Muscle layer of colon (tissue), 2 donors: ENCODE measurements at regions not wholly inside any gene's neighbourhood (a gene's known extent, or its start where the extent isn't known, plus 50 kb on each side); places are given as distances from the start of the nearest gene placed in this dataset.

Experiments
- H3K27ac ChIP-seq: one replicate; pipeline ENCODE4 v1.7.0; 2013; ENCODE audit warnings: low read depth, mild to moderate bottlenecking, low read length, moderate library complexity
- H3K27me3 ChIP-seq, 2 donors: one replicate each; pipeline ENCODE4 v1.7.0; 2013; ENCODE audit warnings: low read length in 2 of 2, mild to moderate bottlenecking in 2 of 2; ENCODE audit not compliant: insufficient read depth in 2 of 2, control insufficient read depth in 1 of 2
- H3K36me3 ChIP-seq: one replicate; pipeline ENCODE4 v1.7.0; 2013; ENCODE audit warnings: mild to moderate bottlenecking, low read length; ENCODE audit not compliant: insufficient read depth
- H3K4me1 ChIP-seq: one replicate; pipeline ENCODE4 v1.7.0; 2013; ENCODE audit warnings: mild to moderate bottlenecking, low read length; ENCODE audit not compliant: insufficient read depth
- H3K4me3 ChIP-seq, 2 donors: one replicate each; pipeline ENCODE4 v1.7.0; 2013; ENCODE audit warnings: low read length in 2 of 2, low read depth in 1 of 2, mild to moderate bottlenecking in 1 of 2, moderate library complexity in 1 of 2
- H3K9ac ChIP-seq: one replicate; pipeline ENCODE4 v1.7.0; 2013; ENCODE audit warnings: low read length
- H3K9me3 ChIP-seq: one replicate; pipeline ENCODE4 v1.7.0; 2013; ENCODE audit warnings: mild to moderate bottlenecking, low read length
- donor health status: abdominal sarcoma.
- donor health status: Adenocarcinoma of cecum.

DNA sequence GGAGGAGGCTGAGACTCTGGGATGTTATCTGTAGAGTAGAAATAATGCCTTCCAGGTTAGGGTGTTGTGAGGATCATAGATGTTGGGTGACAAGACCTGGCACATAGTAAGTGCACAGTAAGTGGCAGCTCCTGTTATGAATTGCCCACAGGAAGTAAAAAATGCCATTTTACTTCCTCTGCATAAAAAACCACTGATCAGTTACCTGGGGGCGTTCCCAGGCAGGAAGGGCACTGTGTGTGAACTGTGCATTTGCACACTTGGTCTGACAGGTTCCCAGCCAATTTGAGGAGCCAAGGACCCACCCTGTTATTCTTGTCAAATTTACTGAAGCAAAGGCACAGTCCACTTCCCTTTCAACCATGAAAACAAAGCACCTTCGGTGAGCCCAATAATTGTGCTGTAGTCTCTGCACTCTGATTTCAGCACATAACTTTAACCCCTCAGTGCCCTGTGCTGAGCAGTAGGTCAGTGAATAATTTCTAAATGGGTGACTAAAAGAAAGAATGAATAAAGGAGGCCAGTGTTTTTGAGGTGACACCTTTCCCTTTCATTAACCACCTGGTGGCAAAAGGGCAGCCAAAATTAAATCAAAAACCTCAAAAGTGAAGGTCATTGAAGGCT lies 85.8 kb upstream of the ARHGEF3 start:
- no peak overlapping the region for H3K9ac ChIP-seq
- peaks cover 12% of the 10 kb centered on the region for H3K4me1 ChIP-seq
- no peaks in the 10 kb centered on the region for H3K36me3 ChIP-seq
- H3K27ac ChIP-seq, result no peak overlapping the region
- H3K27me3 ChIP-seq, result no peaks in the 10 kb centered on the region
- H3K9me3 ChIP-seq, result no peaks in the 10 kb centered on the region
- no peak overlapping the region for H3K4me3 ChIP-seq

DNA sequence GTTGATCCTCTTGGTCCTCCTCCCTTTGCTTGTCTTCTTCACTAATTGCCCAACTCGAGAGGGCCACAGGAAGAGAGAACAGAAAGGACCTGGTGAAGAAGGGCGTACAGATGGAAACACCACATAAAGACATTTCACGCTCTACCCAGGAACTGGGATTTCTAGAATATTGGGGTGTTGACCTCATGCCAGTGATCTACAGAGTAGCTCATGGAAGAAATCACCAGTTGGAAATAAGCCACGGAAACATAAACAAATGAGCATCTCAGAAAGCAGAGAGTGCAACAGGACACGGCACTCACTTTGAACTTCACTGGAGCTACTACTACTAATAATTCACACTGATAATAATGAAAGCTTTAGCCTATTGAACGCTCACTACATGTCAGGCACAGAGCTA lies 84.6 kb upstream of the ARHGEF3 start:
- H3K9ac ChIP-seq, result no peak overlapping the region
- no peak overlapping the region for H3K27ac ChIP-seq
- H3K4me3 ChIP-seq, result no peak overlapping the region
- peaks cover 12% of the 10 kb centered on the region for H3K4me1 ChIP-seq
- no peaks in the 10 kb centered on the region for H3K36me3 ChIP-seq
- H3K9me3 ChIP-seq, result no peaks in the 10 kb centered on the region
- no peaks in the 10 kb centered on the region for H3K27me3 ChIP-seq

DNA sequence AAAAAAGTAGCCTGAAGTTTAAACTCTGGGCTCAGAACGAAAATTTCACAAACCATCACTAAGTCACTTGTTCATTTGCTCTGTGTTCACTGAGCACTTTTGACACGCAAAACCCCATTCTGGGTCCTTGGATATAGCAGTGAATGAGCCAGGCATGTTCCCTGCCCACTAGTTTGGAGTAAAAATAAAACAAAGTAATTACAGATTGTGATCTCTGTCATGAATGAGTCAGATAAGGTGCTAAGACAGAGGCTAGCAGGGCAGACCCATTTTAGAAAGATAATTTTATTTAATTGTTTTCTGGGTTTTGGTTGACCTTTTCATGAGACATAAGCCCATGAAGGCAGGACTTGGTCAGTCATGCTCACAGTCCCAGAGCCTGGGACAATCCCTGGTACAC lies 84.1 kb upstream of the ARHGEF3 start:
- peaks cover 12% of the 10 kb centered on the region for H3K4me1 ChIP-seq
- H3K36me3 ChIP-seq, result no peaks in the 10 kb centered on the region
- H3K4me3 ChIP-seq, result no peak overlapping the region
- H3K9ac ChIP-seq, result no peak overlapping the region
- no peak overlapping the region for H3K27ac ChIP-seq
- H3K9me3 ChIP-seq, result no peaks in the 10 kb centered on the region
- H3K27me3 ChIP-seq, result no peaks in the 10 kb centered on the region

DNA sequence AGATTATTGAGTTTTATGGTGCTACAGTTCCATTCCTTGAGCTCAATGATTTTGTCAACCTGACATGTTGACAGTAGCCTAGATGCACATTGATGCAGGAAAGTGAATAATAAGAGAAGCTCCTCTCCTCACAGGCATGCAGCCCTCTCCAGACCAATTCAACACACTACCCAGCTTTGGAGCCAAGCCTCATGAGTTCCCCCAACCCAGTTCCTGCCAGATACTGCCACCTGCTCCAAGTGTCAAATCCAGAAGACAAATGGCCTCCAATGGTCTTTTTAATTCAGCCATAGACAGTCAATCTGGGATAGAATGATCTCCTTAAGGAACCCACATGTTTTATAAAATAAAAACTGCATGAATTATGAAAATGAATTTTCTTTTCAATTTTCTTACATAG lies 83.7 kb upstream of the ARHGEF3 start:
- H3K9ac ChIP-seq, result no peak overlapping the region
- H3K36me3 ChIP-seq, result no peaks in the 10 kb centered on the region
- no peak overlapping the region for H3K4me3 ChIP-seq
- H3K27me3 ChIP-seq, result no peaks in the 10 kb centered on the region
- no peak overlapping the region for H3K27ac ChIP-seq
- no peaks in the 10 kb centered on the region for H3K9me3 ChIP-seq
- peaks cover 12% of the 10 kb centered on the region for H3K4me1 ChIP-seq

DNA sequence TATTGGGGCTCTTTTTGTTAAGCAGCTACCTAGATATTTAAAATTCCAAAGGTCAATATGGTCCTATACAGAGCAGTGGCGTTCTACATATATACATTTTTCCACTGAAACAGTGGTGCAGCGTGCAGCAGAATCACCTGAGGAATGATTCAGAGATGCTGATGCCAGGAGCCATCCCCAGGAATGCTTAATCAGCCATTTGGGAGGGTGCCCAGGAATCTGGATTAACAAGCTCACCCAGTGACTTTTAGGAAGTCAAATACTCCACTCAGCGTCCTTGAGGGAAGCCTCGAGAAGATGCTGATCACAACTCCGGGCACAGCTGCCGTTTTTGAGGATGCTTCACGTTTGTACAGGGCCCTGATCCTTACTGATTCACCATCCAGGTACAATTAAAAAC lies 82.6 kb upstream of the ARHGEF3 start:
- Histone ChIP-seq H3K9me3 (no peaks in the 10 kb centered on the region), H3K27me3 (no peaks in the 10 kb centered on the region), H3K4me3 (no peak overlapping the region), H3K9ac (no peak overlapping the region), H3K27ac (no peak overlapping the region), H3K4me1 (peaks cover 12% of the 10 kb centered on the region), H3K36me3 (no peaks in the 10 kb centered on the region)

DNA sequence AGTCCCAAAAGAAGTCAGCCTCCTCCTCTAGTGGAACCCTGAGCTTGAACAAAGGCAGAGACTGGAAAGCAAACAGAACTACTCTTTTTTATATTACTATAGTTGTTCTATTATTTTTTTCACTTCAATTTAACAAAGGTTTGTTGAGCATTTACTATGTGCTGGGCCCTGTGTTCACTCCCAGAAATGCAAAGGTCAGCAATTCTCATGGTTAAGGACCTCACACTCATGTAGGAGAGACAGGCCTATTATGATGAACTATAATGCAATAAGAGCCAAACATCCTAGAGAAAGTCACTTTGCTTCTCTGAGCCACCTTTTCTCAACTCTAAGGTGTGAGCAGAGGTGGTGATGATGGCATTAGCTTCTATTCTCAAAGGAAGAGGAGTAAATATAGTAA lies 82.1 kb upstream of the ARHGEF3 start:
- Histone ChIP-seq H3K27ac (no peak overlapping the region), H3K27me3 (no peaks in the 10 kb centered on the region), H3K4me1 (peaks cover 12% of the 10 kb centered on the region), H3K9ac (no peak overlapping the region), H3K4me3 (no peak overlapping the region), H3K36me3 (no peaks in the 10 kb centered on the region), H3K9me3 (no peaks in the 10 kb centered on the region)

DNA sequence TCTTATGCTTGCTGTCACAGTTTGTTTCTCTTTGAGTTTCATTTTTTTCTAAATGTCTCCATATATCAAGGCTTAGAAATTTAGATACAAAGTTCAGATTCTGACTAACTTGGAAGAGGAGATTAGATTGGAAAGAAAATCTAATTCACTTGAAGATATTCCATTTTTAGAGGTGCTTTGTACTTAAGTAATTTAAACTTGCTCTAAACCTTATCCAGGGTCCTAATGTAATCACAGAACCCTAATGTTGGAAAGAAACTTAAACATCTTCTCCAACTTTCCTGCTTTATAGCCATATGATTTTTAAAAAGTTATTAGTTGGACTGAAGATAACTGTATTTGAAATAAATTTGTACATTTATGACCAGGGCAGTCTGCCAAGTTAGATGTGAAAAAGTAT lies 81.1 kb upstream of the ARHGEF3 start:
- H3K36me3 ChIP-seq, result no peaks in the 10 kb centered on the region

DNA sequence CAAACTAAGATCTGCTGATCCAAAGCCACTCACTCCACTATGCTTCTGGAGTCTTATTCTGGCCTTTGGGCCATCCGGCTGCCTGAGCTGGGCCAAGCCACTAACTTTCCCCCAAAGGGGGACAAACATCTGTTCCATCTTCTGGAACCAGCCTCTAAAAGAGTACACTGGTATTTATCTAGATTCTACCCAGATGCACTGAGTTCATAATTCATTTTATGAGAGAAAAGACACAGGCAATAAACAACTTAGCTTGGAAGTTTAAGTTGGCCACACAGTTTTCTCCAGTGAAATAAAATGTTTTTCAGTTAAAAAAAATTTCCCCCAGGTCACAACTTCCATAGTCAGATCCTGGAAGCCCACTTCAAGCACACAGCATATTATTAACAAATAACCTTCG lies 80.1 kb upstream of the ARHGEF3 start:
- Histone ChIP-seq H3K4me1 (peaks cover 13% of the 10 kb centered on the region), H3K4me3 (no peak overlapping the region), H3K9ac (no peak overlapping the region), H3K27ac (no peak overlapping the region), H3K27me3 (no peaks in the 10 kb centered on the region), H3K9me3 (no peaks in the 10 kb centered on the region), H3K36me3 (no peaks in the 10 kb centered on the region)

More for the DNA sequence above, 81.1 kb upstream of the ARHGEF3 start:
- Histone ChIP-seq H3K27ac (no peak overlapping the region), H3K4me1 (peaks cover 18% of the 10 kb centered on the region), H3K27me3 (no peaks in the 10 kb centered on the region), H3K9me3 (no peaks in the 10 kb centered on the region), H3K4me3 (no peak overlapping the region), H3K9ac (no peak overlapping the region)

DNA sequence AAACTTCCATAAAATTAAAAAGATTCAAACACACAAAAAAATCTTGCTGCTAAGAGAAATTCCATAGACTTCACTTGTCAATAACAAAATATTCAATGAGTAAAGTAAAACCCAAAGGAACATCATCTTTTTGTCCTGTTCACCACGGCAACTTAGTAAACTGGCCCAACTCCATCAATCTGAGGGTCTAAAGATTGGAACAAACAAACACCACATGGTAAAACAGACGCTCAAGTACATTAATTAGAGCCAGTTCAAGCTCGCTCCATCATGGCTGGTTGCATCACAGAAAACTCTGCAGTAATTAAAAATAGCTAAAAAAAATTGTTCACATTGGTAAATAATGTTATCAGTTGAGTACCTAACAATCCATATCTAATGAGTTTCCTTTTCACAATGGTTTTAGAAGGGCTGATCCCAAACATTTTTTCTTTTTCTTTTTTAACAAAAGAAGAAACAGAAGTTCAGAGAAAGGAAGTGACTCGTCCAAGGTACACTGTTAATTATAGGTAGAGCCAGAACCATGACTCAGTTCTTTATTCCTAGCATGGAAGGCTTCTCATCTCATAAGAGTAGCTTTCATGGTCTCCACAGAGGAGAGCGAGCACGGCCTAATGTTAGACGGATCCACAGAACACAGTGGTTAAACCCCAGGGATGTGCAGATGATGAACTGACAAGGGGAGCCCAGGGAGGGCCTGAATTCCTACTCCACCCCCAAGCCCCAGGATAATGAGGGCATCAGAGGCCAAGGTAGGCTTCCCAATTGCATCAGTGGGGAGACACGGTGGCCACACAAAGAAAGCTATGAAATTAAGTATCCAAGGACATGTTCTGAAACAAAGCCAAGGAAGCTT lies 79.2 kb upstream of the ARHGEF3 start:
- no peak overlapping the region for H3K4me3 ChIP-seq
- no peak overlapping the region for H3K27ac ChIP-seq

DNA sequence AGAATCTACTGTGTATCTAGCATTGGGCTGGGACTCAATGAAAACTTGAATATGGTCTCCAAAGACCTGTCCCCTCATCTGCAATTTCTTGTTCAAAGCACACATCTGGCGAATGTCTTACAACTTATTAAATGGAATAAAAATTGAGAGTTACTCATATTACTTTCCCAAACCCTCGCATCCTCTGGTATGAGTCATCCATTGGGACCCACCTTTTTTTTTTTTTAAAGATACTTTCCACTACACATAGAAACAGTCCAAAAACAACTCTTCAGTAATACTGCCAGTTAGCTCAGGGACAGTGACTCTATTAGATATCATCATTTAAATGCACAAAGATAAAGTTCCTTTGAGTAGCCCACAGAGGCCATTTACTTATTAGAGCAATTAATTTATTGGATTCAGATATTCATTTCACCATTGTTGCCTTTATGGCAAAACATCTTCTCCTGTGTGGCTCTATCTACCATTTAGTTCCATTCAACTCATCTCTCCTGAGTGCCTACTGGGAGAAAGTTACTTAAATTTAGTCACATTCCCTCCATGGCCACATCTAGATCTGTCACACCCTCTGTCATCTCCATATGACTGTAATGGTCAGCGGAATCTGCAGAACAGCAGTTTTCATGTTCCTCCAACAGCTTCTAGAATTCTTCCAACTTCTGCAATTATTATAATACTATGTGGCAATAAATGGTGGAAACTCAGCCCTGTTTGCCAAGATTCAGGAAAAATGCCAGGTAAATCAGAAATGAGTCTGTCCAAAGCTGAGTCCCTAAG lies 77.9 kb upstream of the ARHGEF3 start:
- Histone ChIP-seq H3K4me3 (no peak overlapping the region), H3K27ac (no peak overlapping the region), H3K9me3 (no peaks in the 10 kb centered on the region), H3K27me3 (no peaks in the 10 kb centered on the region), H3K4me1 (peaks cover 16% of the 10 kb centered on the region), H3K9ac (no peak overlapping the region), H3K36me3 (no peaks in the 10 kb centered on the region)

More for the DNA sequence above, 79.2 kb upstream of the ARHGEF3 start:
- Histone ChIP-seq H3K36me3 (no peaks in the 10 kb centered on the region), H3K9me3 (no peaks in the 10 kb centered on the region), H3K27me3 (no peaks in the 10 kb centered on the region), H3K4me1 (peaks cover 14% of the 10 kb centered on the region), H3K9ac (no peak overlapping the region)

DNA sequence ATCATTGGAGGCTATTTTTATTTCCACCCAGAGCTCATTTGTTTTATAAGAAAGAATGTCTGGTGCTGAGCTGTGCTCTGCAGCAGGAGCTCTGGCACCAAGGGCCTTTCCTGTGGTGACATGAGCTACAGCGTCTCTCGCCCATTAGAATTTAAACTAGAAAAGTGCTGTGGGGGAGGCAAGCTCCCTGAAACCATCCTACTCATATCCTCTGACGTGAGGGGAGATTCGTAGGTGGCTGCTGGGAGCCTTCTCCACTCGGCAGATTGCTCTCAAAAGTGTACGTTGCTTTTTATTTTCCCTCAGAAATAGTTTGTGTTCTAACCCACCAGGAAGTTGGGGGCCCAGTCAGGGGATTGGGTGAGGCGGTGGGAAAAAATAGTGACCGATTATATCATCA lies 76.3 kb upstream of the ARHGEF3 start:
- H3K9me3 ChIP-seq, result no peaks in the 10 kb centered on the region
- no peak overlapping the region for H3K9ac ChIP-seq
- H3K4me1 ChIP-seq, result peaks cover 26% of the 10 kb centered on the region
- H3K4me3 ChIP-seq, result no peak overlapping the region
- H3K27ac ChIP-seq, result no peak overlapping the region
- H3K36me3 ChIP-seq, result no peaks in the 10 kb centered on the region
- H3K27me3 ChIP-seq, result no peaks in the 10 kb centered on the region
